MM.1S (cell line): ENCODE measurements at regions not wholly inside any gene's neighbourhood (a gene's known extent, or its start where the extent isn't known, plus 50 kb on each side); places are given as distances from the start of the nearest gene placed in this dataset.

Experiments
- DNase-seq: peaks from one replicate; pipeline ENCODE4 v3.0.0-alpha.2; 2015
- H2AFZ ChIP-seq: fragments of 300-600 bp; sonication (generic); 2 replicates; pipeline ENCODE4 v1.6.0; 2016; ENCODE audit warnings: antibody characterized with exemption, low read length
- H3F3A ChIP-seq: fragments of 300-600 bp; sonication (generic); 2 replicates; pipeline ENCODE4 v1.6.1; 2016; ENCODE audit warnings: mild to moderate bottlenecking, antibody characterized with exemption, low read length, moderate library complexity, mixed read lengths; ENCODE audit not compliant: insufficient read depth
- H3K27ac ChIP-seq: fragments of 300-600 bp; sonication (generic); 2 replicates; pipeline ENCODE4 v1.5.1; 2016; ENCODE audit warnings: mild to moderate bottlenecking, low read length
- H3K27me3 ChIP-seq: fragments of 300-600 bp; sonication (generic); replicated peaks from 2 replicates; pipeline ENCODE4 v1.6.0; 2016; ENCODE audit warnings: low read length; ENCODE audit not compliant: insufficient read depth
- H3K36me3 ChIP-seq: fragments of 300-600 bp; sonication (generic); replicated peaks from 2 replicates; pipeline ENCODE4 v1.6.1; 2016; ENCODE audit warnings: mild to moderate bottlenecking, low read length, mixed read lengths; ENCODE audit not compliant: insufficient read depth
- H3K4me1 ChIP-seq: fragments of 300-600 bp; sonication (generic); 2 replicates; pipeline ENCODE4 v1.6.1; 2016; ENCODE audit warnings: low read length, mixed read lengths
- H3K4me2 ChIP-seq: fragments of 300-600 bp; sonication (generic); 2 replicates; pipeline ENCODE4 v1.6.0; 2016; ENCODE audit warnings: low read depth, low read length
- H3K4me3 ChIP-seq: fragments of 300-600 bp; sonication (generic); 2 replicates; pipeline ENCODE4 v1.5.1; 2016; ENCODE audit warnings: low read length, mixed read lengths
- H3K79me2 ChIP-seq: fragments of 300-600 bp; sonication (generic); 2 replicates; pipeline ENCODE4 v1.6.1; 2016; ENCODE audit warnings: mixed run types, low read length, mixed read lengths
- H3K9ac ChIP-seq: fragments of 300-600 bp; sonication (generic); 2 replicates; pipeline ENCODE4 v1.6.1; 2016; ENCODE audit warnings: low read length, mixed read lengths
- H3K9me2 ChIP-seq: fragments of 300-600 bp; sonication (generic); replicated peaks from 2 replicates; pipeline ENCODE4 v1.6.1; 2016; ENCODE audit warnings: mild to moderate bottlenecking, low read length, mixed read lengths; ENCODE audit not compliant: insufficient read depth
- H3K9me3 ChIP-seq: fragments of 300-600 bp; sonication (generic); replicated peaks from 2 replicates; pipeline ENCODE4 v1.6.1; 2016; ENCODE audit warnings: mild to moderate bottlenecking, low read length, mixed read lengths; ENCODE audit not compliant: insufficient read depth
- H4K20me1 ChIP-seq: fragments of 300-600 bp; sonication (generic); 2 replicates; pipeline ENCODE4 v1.6.1; 2016; ENCODE audit warnings: mild to moderate bottlenecking, low read length, moderate library complexity, mixed read lengths; ENCODE audit not compliant: insufficient read depth
- EZH2 ChIP-seq: fragments of 300-600 bp; sonication (generic); optimal IDR thresholded peaks from 2 replicates; pipeline ENCODE3; 2017; ENCODE audit warnings: low read depth, mild to moderate bottlenecking, antibody characterized with exemption, low read length, mixed read lengths
- EZH2phosphoT487 ChIP-seq: fragments of 300-600 bp; sonication (generic); IDR thresholded peaks from 2 replicates; pipeline ENCODE4 v1.6.1; 2018; ENCODE audit warnings: antibody characterized with exemption, low read length
- TF ChIP-seq, protein P1 (sequence below): fragments of 300-600 bp; sonication (generic); IDR thresholded peaks from 2 replicates; pipeline ENCODE4 v1.5.1; 2016; ENCODE audit warnings: antibody characterized with exemption, low read length, mixed read lengths

GRCh38 chr20:40961176-40961575 lies 67.4 kb upstream of the TOP1 start:
- H3K36me3 ChIP-seq = no peaks in the 10 kb centered on the region
- H3K4me3 ChIP-seq = no peak overlapping the region
- no peak overlapping the region for H3K9ac ChIP-seq
- no peaks in the 10 kb centered on the region for H4K20me1 ChIP-seq
- H2AFZ ChIP-seq = no peak overlapping the region
- H3K27ac ChIP-seq = no peak overlapping the region
- H3K9me3 ChIP-seq = no peaks in the 10 kb centered on the region
- no peaks in the 10 kb centered on the region for H3K4me1 ChIP-seq
- DNase-seq = no peak
- TF ChIP-seq EZH2phosphoT487 (no peak), EZH2 (no peak)
- TF ChIP-seq, protein P1, sequence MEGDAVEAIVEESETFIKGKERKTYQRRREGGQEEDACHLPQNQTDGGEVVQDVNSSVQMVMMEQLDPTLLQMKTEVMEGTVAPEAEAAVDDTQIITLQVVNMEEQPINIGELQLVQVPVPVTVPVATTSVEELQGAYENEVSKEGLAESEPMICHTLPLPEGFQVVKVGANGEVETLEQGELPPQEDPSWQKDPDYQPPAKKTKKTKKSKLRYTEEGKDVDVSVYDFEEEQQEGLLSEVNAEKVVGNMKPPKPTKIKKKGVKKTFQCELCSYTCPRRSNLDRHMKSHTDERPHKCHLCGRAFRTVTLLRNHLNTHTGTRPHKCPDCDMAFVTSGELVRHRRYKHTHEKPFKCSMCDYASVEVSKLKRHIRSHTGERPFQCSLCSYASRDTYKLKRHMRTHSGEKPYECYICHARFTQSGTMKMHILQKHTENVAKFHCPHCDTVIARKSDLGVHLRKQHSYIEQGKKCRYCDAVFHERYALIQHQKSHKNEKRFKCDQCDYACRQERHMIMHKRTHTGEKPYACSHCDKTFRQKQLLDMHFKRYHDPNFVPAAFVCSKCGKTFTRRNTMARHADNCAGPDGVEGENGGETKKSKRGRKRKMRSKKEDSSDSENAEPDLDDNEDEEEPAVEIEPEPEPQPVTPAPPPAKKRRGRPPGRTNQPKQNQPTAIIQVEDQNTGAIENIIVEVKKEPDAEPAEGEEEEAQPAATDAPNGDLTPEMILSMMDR = no peak
- no peaks in the 10 kb centered on the region for H3K79me2 ChIP-seq
- no peaks in the 10 kb centered on the region for H3K27me3 ChIP-seq
- H3F3A ChIP-seq = no peaks in the 10 kb centered on the region
- H3K9me2 ChIP-seq = no peaks in the 10 kb centered on the region
- H3K4me2 ChIP-seq = no peak overlapping the region

DNA sequence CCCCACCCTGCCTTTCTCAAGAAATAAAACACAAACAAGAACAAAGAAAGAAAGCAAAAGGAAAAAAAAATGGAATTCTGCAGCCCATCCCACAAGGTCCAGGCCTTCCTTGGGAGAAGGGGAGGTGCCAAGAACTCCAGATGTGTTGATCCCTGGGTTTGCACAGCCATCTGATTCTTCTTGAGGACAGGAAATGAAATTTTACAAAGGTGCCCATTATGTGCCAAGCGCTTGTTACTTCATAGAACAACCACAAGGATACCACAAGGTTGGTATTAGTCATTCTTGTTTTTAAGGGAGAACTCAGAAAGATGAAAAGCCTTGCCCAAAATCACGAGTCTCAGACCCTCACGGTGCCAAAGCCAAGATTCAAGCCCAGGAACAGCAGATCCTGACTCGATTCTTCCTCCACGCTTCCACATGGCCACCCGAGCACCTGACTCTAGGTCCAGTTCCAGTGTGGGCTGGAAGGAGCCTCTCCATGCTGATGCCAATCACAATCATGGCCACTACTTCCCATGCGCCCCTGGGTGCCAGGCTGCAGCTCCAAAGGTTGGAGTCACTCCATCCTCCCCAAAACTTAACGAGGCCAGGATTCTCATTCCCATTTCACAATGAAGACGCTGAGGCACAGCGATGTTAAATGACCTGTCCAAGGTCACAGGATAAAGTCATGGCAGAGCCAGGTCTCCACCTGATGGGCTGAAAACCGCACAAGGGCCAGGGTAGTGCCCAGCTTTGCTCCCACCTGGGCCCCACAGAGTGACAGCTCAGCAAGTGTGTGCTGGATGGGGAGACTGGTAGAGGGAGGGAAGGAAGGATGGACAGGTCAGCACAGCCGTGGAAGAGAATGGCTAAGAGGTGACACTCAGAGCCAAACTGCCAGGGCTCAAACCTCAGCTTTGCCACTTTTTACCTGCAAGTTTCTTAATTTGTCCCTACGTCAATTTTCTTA lies 66.7 kb upstream of the TOP1 start:
- no peaks in the 10 kb centered on the region for H3K4me1 ChIP-seq
- no peaks in the 10 kb centered on the region for H3K79me2 ChIP-seq
- no peak overlapping the region for H3K27ac ChIP-seq
- H2AFZ ChIP-seq = no peak overlapping the region
- no peaks in the 10 kb centered on the region for H3F3A ChIP-seq
- DNase-seq = no peak
- no peak overlapping the region for H3K4me2 ChIP-seq
- H3K9me3 ChIP-seq = no peaks in the 10 kb centered on the region
- no peaks in the 10 kb centered on the region for H3K27me3 ChIP-seq
- no peaks in the 10 kb centered on the region for H3K36me3 ChIP-seq
- H3K9me2 ChIP-seq = no peaks in the 10 kb centered on the region
- no peak overlapping the region for H3K9ac ChIP-seq
- no peak for TF ChIP-seq EZH2
- TF ChIP-seq, protein P1 = no peak
- TF ChIP-seq EZH2phosphoT487 = no peak
- H4K20me1 ChIP-seq = no peaks in the 10 kb centered on the region
- no peak overlapping the region for H3K4me3 ChIP-seq

DNA sequence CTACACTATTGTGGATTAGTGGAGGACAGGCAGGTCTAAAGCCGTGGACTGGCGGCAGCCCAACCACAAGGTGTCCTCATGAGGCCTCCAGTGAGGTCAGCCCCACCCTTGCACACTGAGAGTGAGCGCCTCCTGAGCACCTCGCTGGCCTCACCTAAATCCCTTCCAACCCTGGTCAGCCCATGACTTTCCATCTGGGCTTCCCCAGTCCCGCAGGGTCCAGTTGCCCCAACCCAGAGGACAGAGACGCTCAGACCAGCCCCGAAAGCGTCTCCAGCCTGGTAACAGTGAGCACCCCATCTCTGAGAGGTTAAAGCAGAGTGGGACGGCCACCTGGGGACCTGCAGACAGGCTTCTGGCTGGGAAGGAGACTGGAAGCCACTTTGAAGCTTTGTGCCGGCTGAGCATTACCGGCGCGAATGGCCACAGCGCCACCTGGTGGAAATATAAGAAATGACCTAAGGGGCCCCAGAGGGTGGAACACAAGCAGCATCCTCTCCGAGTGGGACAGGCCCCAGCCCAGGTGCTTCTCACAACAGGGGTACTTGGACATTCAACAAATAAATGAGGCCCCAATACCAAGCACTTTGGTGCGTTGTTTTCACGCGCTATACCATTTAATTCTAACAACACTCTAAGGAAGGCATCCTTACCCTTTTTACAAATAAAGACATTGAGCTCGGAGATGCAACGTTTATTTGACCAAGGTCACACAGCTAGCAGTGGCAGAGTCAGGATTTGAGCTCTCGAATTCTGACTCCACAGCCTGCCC lies 65.7 kb upstream of the TOP1 start:
- Histone ChIP-seq H3K9me3 (no peaks in the 10 kb centered on the region), H3K27ac (no peak overlapping the region), H3F3A (no peaks in the 10 kb centered on the region), H3K36me3 (no peaks in the 10 kb centered on the region), H3K4me2 (peak overlapping the region; percentile 39; the same call in 1 of the 2 replicates), H3K79me2 (no peaks in the 10 kb centered on the region), H3K9me2 (no peaks in the 10 kb centered on the region), H3K9ac (no peak overlapping the region), H3K4me1 (no peaks in the 10 kb centered on the region), H4K20me1 (no peaks in the 10 kb centered on the region), H3K4me3 (no peak overlapping the region), H2AFZ (peak overlapping the region; percentile 82), H3K27me3 (no peaks in the 10 kb centered on the region)
- TF ChIP-seq EZH2phosphoT487 (no peak), EZH2 (no peak)
- TF ChIP-seq, protein P1 = peak; percentile 94
- DNase-seq = peak; percentile 69
